NCI-H524 (cell line): ENCODE measurements at regions not wholly inside any gene's neighbourhood (a gene's known extent, or its start where the extent isn't known, plus 50 kb on each side); places are given as distances from the start of the nearest gene placed in this dataset.
A peak's percentile ranks its signal among the peaks of the same experiment; 100 is the strongest.

ENCODE experiments used
- DNase-seq, 2 experiments: peaks; one replicate each; lab custom pipeline; 2025; lab: John Stamatoyannopoulos, UW

GRCh38 chr7:41346878-41347277, 356.0 kb downstream of the INHBA start:
- DNase-seq = no peak

- DNase-seq = no peak
Observed at GRCh38 chr7:41339913-41340676, 362.8 kb downstream of the INHBA start.

GRCh38 chr7:41336981-41337380, 365.9 kb downstream of the INHBA start:
- no peak for DNase-seq

- DNase-seq = no peak
Observed at GRCh38 chr7:41336455-41336952, 366.4 kb downstream of the INHBA start.

GRCh38 chr7:41334071-41334862, 368.6 kb downstream of the INHBA start:
- no peak for DNase-seq

GRCh38 chr7:41333511-41333910, 369.4 kb downstream of the INHBA start:
- DNase-seq = peak in 1 of 2 experiments; percentile 6

GRCh38 chr7:41331194-41331593, 371.7 kb downstream of the INHBA start:
- DNase-seq = no peak

- no peak for DNase-seq
Observed at GRCh38 chr7:41328544-41328943, 374.3 kb downstream of the INHBA start.

- DNase-seq = no peak
Observed at GRCh38 chr7:41328131-41328530, 374.8 kb downstream of the INHBA start.

- no peak for DNase-seq
Observed at GRCh38 chr7:41326616-41327015, 376.3 kb downstream of the INHBA start.

- no peak for DNase-seq
Observed at GRCh38 chr7:41323806-41324205, 379.1 kb downstream of the INHBA start.

- DNase-seq = no peak
Observed at GRCh38 chr7:41319581-41319980, 383.3 kb downstream of the INHBA start.

- DNase-seq = no peak
Observed at GRCh38 chr7:41316410-41316809, 386.5 kb downstream of the INHBA start.

- no peak for DNase-seq
Observed at GRCh38 chr7:41315764-41316163, 387.1 kb downstream of the INHBA start.

- no peak for DNase-seq
Observed at GRCh38 chr7:41313171-41313570, 389.7 kb downstream of the INHBA start.

GRCh38 chr7:41312235-41312634, 390.7 kb downstream of the INHBA start:
- DNase-seq = no peak

GRCh38 chr7:41311301-41311700, 391.6 kb downstream of the INHBA start:
- DNase-seq = no peak

GRCh38 chr7:41306486-41306885, 396.4 kb downstream of the INHBA start:
- no peak for DNase-seq

- no peak for DNase-seq
Observed at GRCh38 chr7:41305001-41305400, 397.9 kb downstream of the INHBA start.

GRCh38 chr7:41303709-41304108, 399.2 kb downstream of the INHBA start:
- DNase-seq = no peak

- DNase-seq = peak in 1 of 2 experiments; percentile 10
Observed at GRCh38 chr7:41298409-41298808, 404.5 kb downstream of the INHBA start.

GRCh38 chr7:41297166-41297565, 405.7 kb downstream of the INHBA start:
- DNase-seq = no peak

- DNase-seq = no peak
Observed at GRCh38 chr7:41295455-41295815, 407.5 kb downstream of the INHBA start.
